GM21367 (cell line): ENCODE measurements at regions not wholly inside any gene's neighbourhood (a gene's known extent, or its start where the extent isn't known, plus 50 kb on each side); places are given as distances from the start of the nearest gene placed in this dataset.
"Not testable (repeated sequence)": the region's sequence is repeated elsewhere in the genome, so short reads cannot be mapped to it uniquely, and the experiment has no call there.

Experiments used
- ATAC-seq: cut with Tn5 transposase; IDR thresholded peaks from one replicate; pipeline ENCODE4 v1.9.1; 2021; ENCODE audit not compliant: unreplicated experiment

DNA sequence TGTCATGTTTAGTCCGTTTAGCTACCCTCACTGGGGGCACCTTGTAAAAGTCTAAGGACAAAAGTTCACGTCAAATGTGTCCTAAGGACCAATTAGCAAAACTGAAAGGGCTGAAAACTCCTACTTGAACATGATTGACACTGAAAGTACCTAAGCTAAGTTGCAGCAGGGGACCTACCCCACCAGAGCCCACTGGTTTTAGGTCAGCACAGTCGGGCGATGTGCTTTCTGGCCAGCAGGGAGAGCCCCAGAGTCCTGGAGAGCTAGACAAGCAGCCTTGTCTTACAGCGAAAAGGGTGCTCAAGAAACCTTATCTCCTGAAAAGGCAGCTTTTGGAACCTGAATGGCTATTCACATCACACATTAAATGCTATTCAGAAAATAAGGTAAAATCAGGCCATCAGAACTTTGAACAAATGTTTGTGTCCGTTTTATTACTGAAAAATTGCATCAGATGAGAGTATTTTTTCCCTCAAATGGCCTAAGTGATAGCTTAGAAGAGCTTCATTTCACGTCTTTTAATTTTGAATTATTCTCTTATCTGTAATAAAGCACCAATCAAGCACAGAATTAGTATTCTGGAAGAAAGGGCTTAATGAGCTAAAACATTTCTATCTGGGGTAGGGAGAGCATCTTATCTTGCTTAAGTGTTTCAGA, 52.2 kb upstream of the MKI67 start:
- ATAC-seq = no peak

DNA sequence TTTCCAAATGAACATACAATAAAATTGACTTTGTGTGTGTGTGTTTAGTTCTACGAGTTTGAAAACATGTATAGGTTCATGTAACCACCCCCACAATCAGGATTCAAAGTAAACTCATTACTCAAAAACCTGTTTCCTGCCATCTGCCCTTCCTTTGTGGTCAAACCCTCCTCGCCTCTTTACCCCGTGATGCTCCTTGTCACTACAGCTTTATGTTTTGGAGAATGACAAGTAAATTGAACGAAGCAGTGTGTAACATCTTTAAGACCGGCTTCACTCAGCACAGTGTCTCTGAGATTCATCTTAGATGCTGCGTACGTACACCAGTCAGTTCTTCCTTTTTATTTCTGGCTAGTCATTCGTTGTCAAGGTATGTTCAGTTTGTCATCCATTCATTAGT, 54.6 kb upstream of the MKI67 start:
- ATAC-seq = no peak

DNA sequence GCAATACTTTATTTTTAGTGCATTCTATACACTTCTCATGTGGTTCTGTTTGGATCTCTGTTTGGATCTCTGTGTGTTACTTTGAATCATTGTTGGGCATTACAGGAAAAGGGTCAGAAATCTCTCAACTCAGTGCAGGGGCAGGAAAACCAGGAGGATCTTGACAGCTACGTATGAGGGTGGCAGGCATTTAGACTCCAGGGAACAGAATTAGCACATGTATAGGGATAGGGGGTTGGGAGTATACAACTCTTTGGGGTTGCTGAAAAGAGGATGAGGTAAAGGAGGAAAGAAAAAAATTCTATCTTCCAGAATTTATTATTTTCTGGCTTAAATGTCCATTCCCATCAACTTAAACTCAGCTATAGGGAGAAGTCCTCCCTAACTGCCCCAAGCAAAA, 59.4 kb upstream of the MKI67 start:
- no peak for ATAC-seq

DNA sequence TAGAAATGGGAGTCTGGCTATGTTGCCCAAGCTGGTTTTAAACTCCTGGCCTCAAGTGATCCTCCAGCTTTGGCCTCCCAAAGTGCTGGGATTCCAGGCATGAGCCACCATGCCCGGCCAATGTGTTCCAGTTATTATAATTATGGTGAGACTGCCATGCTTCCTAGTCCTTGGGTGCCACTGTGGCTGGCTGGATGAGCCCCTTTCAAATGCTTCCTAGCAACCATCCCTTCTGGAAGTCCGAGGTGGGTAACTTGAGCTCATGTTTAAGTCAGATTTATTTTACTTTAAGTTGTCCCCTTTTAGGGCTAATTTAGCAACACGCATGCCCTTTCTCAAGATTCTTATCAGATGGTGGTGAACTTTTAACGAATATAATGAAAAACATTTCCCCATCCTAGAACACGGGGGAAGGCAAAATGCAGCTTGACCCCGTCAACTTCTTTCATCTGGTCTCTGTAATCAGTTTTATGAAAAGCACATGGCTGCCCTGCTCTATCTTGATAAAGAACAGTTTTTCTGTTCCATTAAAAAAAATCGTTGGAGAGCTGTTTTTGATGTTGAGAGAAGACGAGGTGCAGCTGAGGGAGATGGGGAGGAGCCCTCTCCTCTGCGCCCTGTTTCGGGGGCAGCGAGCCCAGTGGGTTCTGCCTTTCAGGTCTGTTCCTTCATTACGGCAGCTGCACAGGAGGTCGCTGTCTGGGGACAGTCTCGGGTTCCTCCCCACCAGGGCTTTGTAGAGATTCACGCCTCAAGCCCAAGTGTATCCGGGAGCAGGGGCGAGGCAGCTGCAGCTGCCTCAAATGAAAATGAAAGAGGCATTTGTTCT, 61.0 kb upstream of the MKI67 start:
- ATAC-seq = no peak

DNA sequence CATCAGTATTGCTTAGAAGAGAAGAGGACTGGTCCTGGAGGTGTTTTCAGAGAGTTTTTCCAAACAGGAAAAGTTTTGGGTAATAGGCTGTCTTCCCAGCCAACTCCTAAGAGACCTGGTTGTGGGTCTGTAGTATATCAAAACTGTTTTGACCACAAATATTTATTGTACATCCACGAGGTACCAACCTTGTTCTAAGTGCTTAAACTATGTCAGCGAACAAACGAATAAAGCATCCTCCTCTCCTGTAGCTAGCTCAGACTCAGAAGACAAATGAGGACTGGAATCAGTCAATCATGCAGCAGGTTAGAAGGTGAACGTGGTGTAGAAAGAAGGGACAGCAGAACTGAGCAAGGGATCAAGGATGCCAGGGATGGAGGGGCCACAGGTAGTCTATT, 61.6 kb upstream of the MKI67 start:
- ATAC-seq = no peak

DNA sequence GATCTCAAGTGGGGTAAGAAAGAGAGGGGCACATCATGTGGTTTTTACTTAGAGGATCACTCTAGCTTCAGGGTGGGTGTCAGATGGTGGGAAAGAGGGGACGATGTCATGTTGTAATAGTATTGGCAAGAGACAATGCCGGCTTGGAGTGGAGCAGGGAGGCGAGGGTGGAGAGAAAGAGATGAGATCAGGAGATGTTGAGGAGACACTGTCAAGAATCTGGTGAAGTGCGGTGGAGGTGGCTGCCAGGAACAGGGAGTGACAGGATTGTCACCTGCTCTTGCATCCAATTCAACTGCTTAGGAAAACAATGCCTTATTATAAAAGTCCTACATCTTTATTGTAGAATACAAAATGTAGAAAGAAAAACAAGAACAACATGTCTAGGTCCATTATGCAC, 63.0 kb upstream of the MKI67 start:
- no peak for ATAC-seq

DNA sequence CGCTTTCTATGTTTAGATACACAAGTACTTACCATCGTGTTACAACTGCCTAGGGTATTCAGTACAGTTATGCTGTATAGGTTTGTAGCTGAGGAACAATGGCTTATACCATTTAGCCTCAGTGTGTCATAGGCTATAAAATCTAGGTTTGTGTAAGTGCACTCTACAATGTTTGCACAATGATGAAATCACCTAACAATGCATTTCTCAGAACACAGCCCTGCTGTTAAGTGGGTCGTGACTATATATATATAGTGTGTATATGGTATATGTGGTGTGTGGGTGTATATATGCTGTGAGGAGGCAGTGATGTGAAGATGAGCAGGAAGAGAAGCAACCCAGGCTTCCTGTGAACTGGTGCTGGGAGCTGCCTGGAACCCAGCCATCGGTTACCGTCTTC, 65.6 kb upstream of the MKI67 start:
- ATAC-seq = no peak

DNA sequence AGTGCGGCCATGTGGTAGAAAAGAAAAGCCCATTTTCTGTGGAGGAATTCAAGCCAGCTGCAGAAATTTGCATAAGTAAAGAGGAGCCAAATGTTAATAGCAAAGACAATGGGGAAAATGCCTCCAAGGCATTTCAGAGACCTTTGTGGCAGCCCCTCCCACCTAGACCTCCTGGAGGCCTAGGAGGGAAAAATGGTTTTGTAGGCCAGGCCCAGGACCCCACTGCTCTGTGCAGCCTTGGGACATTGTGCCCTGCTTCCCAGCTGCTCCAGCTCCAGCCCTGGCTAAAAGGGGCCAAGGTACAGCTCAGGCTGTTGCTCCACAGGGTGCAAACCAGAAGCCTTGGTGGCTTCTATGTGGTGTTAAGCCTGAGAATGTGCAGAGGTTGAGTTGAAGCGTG, 75.6 kb upstream of the MKI67 start:
- not testable (repeated sequence) for ATAC-seq

DNA sequence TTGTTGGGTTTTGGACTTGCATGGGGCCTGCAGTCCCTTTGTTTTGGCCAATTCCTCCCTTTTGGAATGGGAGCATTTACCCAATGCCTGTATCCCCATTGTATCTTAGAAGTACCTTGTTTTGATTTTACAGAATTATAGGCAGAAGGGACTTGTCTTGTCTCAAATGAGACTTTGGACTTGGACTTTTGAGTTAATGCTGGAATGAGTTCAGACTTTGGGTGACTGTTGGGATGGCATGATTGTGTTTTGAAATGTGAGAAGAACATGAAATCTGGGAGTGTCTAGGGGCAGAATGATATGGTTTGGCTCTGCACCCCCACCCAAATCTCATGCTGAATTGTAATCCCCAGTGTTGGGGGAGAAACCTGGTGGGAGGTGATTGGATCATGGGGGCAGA, 76.8 kb upstream of the MKI67 start:
- no peak for ATAC-seq

DNA sequence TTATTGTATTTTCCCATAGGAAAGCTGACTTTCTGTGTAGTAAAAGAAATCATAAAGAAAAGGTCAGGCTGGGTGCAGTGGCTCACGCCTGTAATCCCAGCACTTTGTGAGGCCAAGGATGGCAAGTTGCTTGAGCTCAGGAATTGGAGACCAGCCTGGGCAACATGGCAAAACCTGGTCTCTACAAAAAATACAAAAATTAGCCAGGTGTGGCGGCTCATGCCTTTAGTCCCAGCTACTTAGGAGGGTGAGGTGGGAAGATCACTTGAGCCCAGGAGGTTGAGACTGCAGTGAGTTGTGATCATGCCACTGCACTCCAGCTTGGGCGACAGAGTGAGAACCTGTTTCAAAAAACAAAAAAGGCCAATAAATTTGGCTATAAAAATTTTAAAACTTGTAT, 79.4 kb upstream of the MKI67 start:
- not testable (repeated sequence) for ATAC-seq

DNA sequence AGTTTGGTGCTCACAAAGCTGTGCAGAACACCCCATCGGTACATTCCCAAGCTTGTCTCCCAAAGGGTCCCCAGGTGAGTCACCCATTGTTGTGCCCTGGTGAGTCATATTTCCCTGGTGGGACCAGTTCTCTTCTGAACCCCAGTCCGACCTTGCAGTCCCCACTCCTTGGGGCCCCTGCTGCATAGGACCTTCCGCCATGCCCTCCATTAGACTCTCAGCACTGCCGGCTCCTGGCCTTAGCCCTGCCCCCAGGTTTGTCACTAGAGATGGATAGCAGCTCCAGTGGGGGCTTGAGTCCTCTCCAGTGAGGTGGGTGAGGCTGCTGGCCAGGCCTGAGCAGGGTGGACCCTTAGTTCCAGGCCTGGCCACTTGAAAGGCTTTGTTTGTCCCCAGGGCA, 80.5 kb upstream of the MKI67 start:
- no peak for ATAC-seq

DNA sequence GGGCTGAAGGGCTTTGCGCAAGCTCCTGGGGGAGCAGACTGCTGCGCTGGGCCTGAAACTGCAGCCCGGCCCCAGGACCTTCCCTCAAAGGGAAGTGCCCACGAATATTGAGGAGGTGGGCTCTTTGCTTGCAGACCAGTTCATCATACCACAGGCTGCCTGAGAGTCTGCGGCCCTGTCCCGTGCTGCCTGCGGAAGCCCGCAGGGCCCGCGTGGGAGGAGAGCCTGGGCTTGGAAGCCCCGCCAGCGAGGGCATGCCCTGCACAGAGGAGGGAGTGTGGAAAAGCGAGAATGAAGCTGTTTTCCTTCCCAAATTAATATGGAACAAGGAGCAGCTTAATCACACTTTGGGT, 83.6 kb upstream of the MKI67 start:
- ATAC-seq = no peak

DNA sequence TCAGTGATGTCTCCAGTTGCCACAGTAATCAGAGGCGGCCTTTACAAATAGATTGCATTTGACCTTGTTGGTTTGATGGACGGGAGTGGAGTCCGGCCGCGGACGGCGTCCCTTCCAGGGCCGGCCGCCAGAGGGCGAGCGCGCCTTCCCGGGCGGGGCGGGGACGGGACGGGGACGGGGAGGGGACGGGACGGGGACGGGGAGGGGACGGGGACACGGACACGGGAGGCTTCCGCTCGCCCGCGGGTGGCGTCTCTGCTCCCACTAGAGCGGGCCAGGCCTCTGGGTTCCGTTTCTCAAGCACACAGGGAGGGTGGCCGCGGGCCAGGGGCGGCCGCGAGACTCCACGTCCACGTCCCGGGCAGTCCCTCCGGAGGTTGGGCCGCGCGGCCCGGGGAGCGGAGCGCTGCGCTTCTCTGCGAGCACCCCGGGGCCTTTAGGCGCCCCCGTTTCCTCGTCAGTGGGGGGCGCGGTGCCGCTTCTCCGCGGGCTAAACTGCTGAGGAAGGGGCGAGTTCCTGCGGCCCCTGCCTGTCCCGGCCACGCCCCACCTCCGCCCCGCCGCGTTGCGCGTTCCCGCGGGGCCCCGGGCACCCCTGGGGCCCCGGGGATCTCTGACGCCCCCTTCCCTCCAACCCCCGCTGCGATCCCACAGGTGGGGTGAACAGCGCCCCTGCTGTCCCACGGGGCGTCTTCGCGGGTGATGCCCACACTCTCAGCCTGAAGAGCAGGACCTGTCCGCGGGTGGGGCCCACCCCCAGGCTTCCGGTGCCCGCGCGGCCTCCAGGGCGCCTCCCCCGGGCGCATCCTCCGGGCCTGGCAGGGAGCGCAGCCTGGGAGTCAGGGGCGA, 84.2 kb upstream of the MKI67 start:
- peak; percentile 48 for ATAC-seq

DNA sequence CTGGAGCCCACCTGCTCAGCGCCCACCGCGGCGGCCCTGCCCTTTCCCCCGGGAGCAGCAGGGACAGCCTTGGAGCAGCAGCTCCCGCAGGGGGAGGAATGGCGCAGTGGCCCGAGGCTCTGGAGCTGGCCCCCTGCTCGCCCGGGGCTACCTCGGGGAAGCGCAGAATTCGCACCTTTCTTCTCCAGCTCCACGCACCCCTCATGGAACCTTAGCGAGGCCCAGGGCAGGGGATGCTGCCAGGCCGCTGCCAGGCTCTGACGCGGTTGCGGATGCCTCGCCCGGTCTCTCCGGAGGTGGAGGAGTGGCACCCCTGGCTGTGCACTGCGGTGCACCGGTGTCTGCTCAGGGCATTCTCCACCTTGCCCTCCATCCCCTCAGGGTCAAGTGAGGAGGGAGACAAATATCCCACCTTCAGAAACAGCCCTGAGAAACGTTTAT, 84.9 kb upstream of the MKI67 start:
- no peak for ATAC-seq

DNA sequence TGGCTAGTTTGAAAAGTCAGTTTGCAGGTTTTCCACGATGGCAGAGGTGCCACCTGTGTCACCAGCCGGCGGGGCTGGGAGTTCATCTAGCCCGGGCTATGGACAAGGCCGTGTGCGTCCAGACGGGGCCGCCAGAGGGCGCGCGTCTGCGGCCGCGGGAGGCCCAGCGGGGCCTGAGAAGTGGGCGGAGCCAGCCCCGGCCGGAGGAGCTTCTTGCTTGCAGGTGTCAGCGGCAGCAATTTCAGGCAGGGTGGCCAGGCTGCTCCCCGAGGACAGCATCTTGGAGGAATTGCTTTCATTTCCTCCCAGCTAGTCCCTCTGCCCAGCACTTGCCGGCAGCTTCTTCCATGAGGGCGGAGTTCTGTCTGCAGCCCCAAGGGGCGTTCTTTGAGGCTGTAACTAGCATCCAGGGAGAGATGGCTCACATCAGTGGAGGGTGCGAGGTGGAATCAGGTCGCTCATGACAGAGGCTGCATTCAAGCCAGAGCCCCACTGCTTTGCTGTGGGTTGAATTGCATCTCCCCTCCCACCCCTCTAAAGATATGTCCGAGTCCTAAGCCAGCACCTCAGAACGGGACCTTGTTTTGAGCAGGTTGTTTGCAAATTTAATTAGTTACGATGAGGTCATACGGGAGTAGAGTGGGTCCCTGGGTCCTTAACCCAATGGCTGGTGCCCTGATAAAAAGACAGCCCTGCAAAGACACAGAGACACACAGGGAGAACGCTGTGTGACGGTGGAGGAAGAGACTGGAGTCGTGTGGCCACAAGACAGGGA, 85.9 kb upstream of the MKI67 start:
- peak; percentile 98 for ATAC-seq

DNA sequence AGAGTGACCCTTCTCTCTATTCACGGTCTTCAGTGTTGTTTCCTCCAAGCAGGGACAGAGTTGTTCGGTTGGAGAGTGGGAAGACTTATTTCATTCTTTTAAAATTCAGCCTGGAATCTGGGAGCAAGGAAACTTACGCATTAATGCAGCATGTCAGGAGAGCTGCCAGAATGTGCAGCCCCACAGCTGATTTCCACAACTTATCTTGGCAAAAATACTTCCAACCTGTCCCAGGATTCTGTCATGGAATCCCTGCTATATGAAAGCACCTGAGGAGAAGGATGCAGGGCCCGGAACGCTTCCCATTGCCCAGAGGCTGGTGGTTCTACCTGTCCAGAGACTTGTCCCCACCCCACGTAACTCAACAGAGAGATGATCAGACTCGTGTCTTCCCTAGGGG, 86.9 kb upstream of the MKI67 start:
- no peak for ATAC-seq

DNA sequence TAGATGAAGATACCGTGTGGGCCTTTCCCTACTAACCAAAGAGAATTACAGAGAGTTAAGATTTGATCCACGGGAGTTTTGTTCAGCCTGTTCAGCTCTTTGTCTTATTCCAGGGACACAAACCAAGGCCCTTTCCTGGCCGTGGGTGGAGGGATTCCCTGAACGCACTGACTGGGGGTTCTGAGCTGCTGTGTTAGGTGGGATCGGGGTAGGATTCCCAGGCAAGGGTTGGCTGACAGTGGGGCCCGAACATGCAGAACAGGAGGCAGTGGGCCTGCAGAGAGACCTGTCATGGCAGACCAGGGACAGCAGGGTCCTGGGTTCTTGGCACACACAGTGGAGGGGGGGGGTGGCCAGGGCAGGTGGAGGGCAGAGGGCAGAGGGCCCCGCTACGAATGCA, 89.5 kb upstream of the MKI67 start:
- no peak for ATAC-seq

DNA sequence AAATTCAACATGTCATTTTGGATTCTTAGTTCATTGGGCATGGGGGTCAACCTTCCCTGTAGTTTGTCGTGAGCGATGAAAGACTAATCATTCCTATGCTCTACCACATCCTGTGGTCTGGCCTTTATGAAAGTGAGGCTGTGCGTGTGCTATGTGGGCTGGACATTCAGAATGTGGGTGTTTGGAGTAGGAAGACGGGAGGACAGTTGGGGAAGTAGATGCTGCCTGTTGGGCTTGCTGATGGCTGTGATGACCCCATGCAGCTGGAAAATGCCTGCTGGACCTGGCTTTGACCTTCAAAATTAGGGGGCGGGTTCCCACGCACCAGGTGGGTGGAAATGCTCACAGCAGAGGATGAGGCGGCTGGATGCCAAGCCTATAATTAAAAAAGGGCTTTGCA, 90.9 kb upstream of the MKI67 start:
- ATAC-seq = no peak

DNA sequence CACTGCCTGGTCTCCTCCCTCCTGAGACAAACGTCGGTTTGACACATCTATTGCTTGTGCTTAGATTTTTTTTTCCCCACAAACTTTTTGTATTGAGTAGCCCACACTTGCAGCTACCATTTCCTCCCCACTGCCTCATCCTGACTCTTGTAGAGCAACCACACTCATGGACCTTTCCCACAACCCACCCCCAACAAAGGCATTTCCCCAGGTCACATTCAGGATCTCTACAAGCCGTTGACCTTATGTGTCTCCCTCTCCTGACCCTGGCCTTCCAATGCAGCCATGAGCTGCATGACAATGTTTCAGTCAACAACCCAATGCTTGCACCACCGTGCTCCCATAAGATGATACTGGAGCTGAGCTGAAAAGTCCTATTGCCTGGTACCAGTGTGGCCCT, 91.9 kb upstream of the MKI67 start:
- ATAC-seq = no peak

DNA sequence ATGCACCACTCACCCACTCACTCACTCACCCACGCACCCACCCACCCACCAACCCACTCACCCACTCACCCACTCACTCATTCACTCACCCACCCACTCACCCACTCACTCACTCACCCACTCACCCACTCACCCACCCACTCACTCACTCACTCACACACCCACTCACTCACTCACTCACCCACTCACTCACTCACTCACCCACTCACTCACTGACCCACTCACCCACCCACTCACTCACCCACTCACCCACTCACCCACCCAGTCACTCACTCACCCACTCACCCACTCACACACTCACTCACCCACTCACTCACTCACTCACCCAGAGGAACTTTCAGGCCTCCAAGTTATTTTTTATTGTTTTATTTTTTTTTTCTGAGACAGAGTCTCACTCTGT, 93.1 kb upstream of the MKI67 start:
- no peak for ATAC-seq

DNA sequence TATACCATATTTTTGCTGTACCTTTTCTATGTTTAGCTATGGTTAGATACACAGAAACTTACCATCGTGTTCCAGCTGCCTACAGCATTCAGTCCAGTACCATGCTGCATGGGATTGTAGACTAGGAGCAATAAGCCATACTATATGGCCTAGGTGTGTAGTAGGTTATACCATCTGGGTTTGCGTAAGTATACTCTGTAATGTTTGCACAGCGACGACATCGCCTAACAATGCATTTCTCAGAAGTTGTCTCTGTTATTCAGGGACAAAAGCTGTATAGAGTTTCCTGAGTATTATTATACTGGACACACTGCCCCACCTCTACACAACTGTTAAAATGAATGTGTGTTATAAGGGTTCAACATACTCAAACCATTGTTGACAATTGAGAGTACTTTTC, 93.8 kb upstream of the MKI67 start:
- no peak for ATAC-seq
